MCF 10A (cell line): ENCODE measurements at regions not wholly inside any gene's neighbourhood (a gene's known extent, or its start where the extent isn't known, plus 50 kb on each side); places are given as distances from the start of the nearest gene placed in this dataset.

ENCODE experiments used
- BruUV-seq: library from RNA; stranded (reverse); fragments of 400-500 nt; replicated peaks from 2 replicates; lab custom pipeline; 2021; lab: Mats Ljungman, UMichigan
- CTCF ChIA-PET: fragments of 300-600 bp; sonication (Branson Sonifier 250); formaldehyde crosslinking; extraction: SDS; loops from one replicate; lab custom pipeline; 2021; ENCODE audit warnings: antibody characterized with exemption, inconsistent platforms; lab: Yijun Ruan, JAX
- POLR2A ChIA-PET: fragments of 300-600, 350-650 bp; sonication (Branson Sonifier 250); formaldehyde crosslinking; extraction: SDS; loops from one replicate; lab custom pipeline; 2020; ENCODE audit warnings: antibody characterized with exemption, inconsistent platforms; lab: Yijun Ruan, JAX
- DNase-seq: peaks from one replicate; pipeline ENCODE4 v3.0.0-alpha.2; 2018; ENCODE audit not compliant: unreplicated experiment
- H3K27ac Mint-ChIP-seq: one replicate; pipeline ENCODE4 v1.8.0; 2022; ENCODE audit warnings: mild to moderate bottlenecking, low read depth, mixed read lengths; ENCODE audit not compliant: unreplicated experiment
- H3K27me3 Mint-ChIP-seq: one replicate; pipeline ENCODE4 v1.8.0; 2022; ENCODE audit warnings: mixed read lengths; ENCODE audit not compliant: insufficient read depth, unreplicated experiment
- H3K36me3 Mint-ChIP-seq: one replicate; pipeline ENCODE4 v1.8.0; 2022; ENCODE audit warnings: mild to moderate bottlenecking, moderate library complexity, mixed read lengths; ENCODE audit not compliant: insufficient read depth, unreplicated experiment
- H3K4me1 Mint-ChIP-seq: one replicate; pipeline ENCODE4 v1.8.0; 2022; ENCODE audit warnings: mixed read lengths; ENCODE audit not compliant: insufficient read depth, unreplicated experiment
- H3K4me3 Mint-ChIP-seq: one replicate; pipeline ENCODE4 v1.8.0; 2022; ENCODE audit warnings: mild to moderate bottlenecking, moderate library complexity, mixed read lengths; ENCODE audit not compliant: unreplicated experiment
- H3K9me3 Mint-ChIP-seq: one replicate; pipeline ENCODE4 v1.8.0; 2022; ENCODE audit warnings: mixed read lengths; ENCODE audit not compliant: unreplicated experiment
- intact Hi-C: fragments of 100-400 bp; cut with micrococcal nuclease; formaldehyde crosslinking; loops from 2 replicates; pipeline ENCODE4 v1.14.1; 2022
- TF ChIP-seq, protein P1 (sequence below): fragments of 200-600 bp; IDR thresholded peaks from one replicate; pipeline ENCODE4 v1.8.0; 2022; ENCODE audit warnings: antibody characterized with exemption, mild to moderate bottlenecking; ENCODE audit not compliant: unreplicated experiment

GRCh38 chr12:90299121-90299520 lies 590.5 kb upstream of the ATP2B1 start:
- POLR2A ChIA-PET, result no interaction called here
- CTCF ChIA-PET, result no interaction called here
- DNase-seq, result no peak
- intact Hi-C loops, result no loop called here
- TF ChIP-seq, protein P1, sequence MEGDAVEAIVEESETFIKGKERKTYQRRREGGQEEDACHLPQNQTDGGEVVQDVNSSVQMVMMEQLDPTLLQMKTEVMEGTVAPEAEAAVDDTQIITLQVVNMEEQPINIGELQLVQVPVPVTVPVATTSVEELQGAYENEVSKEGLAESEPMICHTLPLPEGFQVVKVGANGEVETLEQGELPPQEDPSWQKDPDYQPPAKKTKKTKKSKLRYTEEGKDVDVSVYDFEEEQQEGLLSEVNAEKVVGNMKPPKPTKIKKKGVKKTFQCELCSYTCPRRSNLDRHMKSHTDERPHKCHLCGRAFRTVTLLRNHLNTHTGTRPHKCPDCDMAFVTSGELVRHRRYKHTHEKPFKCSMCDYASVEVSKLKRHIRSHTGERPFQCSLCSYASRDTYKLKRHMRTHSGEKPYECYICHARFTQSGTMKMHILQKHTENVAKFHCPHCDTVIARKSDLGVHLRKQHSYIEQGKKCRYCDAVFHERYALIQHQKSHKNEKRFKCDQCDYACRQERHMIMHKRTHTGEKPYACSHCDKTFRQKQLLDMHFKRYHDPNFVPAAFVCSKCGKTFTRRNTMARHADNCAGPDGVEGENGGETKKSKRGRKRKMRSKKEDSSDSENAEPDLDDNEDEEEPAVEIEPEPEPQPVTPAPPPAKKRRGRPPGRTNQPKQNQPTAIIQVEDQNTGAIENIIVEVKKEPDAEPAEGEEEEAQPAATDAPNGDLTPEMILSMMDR, result no peak
- Mint-ChIP-seq H3K9me3 (no peaks in the 10 kb centered on the region), H3K4me3 (no peak overlapping the region), H3K4me1 (no peaks in the 10 kb centered on the region), H3K27ac (no peak overlapping the region), H3K27me3 (no peaks in the 10 kb centered on the region), H3K36me3 (no peaks in the 10 kb centered on the region)
- no TSS peak for BruUV-seq

GRCh38 chr12:90298289-90298948 lies 589.8 kb upstream of the ATP2B1 start:
- no peaks in the 10 kb centered on the region for H3K27me3 Mint-ChIP-seq
- CTCF ChIA-PET, result interaction anchor here (0.6 to 0.9 kb wide), 2 partner anchors 48 to 646 kb away, joined by 3 read pairs; no protein-coding TSS in a partner anchor
- no TSS peak for BruUV-seq
- H3K36me3 Mint-ChIP-seq, result no peaks in the 10 kb centered on the region
- H3K27ac Mint-ChIP-seq, result no peak overlapping the region
- TF ChIP-seq, protein P1, result no peak
- H3K4me3 Mint-ChIP-seq, result no peak overlapping the region
- no peaks in the 10 kb centered on the region for H3K9me3 Mint-ChIP-seq
- POLR2A ChIA-PET, result interaction anchor here (0.5 to 1.3 kb wide), 2 partner anchors 22 to 35 kb away, joined by 3 to 7 read pairs; no protein-coding TSS in a partner anchor
- no peak for DNase-seq
- intact Hi-C loops, result no loop called here
- no peaks in the 10 kb centered on the region for H3K4me1 Mint-ChIP-seq

DNA sequence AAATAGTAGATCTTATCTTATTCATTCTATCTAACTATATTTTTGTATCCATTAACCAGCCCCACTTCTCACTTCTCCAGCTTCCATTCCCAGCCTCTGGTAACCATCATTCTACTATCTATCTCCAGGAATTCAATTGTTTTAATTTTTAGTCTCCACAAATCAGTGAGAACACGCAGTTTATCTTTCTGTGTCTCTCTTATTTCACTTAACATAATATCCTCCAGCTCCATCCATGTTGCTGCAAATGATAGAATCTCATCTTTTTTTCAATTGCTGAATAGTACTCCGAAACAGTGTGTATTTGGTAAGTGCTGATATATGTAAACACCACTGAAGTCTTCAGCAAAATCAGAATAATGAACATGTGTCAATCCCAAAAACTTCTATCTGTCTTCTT lies 587.2 kb upstream of the ATP2B1 start:
- intact Hi-C loops, result no loop called here
- Mint-ChIP-seq H3K27me3 (no peaks in the 10 kb centered on the region), H3K4me1 (no peaks in the 10 kb centered on the region), H3K27ac (no peak overlapping the region), H3K36me3 (no peaks in the 10 kb centered on the region), H3K9me3 (no peaks in the 10 kb centered on the region), H3K4me3 (no peak overlapping the region)
- ChIA-PET CTCF (no interaction called here), POLR2A (no interaction called here)
- no TSS peak for BruUV-seq
- no peak for DNase-seq
- TF ChIP-seq, protein P1, result no peak

- no peak for DNase-seq
- TF ChIP-seq, protein P1, result no peak
- Mint-ChIP-seq H3K36me3 (no peaks in the 10 kb centered on the region), H3K27me3 (no peaks in the 10 kb centered on the region), H3K9me3 (peaks cover 15% of the 10 kb centered on the region), H3K4me3 (no peak overlapping the region), H3K4me1 (no peaks in the 10 kb centered on the region), H3K27ac (no peak overlapping the region)
- POLR2A ChIA-PET, result no interaction called here
- BruUV-seq, result no TSS peak
- intact Hi-C loops, result no loop called here
- CTCF ChIA-PET, result interaction anchor here (0.6 kb wide), 1 partner anchor 643 kb away, joined by 4 read pairs; no protein-coding TSS in a partner anchor
These were observed 583.5 kb upstream of the ATP2B1 start for GRCh38 chr12:90292183-90292582.
